ENCODE measurements at regions not wholly inside any gene's neighbourhood (a gene's known extent, or its start where the extent isn't known, plus 50 kb on each side); places are given as distances from the start of the nearest gene placed in this dataset.

- TF ChIP-seq TAF1 (IDR thresholded peaks at IDR 0.05; ENCODE audit: borderline replicate concordance, insufficient read depth, low read length) (no peak), SIN3A (IDR thresholded peaks at IDR 0.05; ENCODE audit: borderline replicate concordance, insufficient read depth, low read length) (no peak), POLR2AphosphoS5 (IDR thresholded peaks at IDR 0.05; ENCODE audit: low read depth, low read length) (no peak), FOXP2 (optimal IDR thresholded peaks at IDR 0.05; ENCODE audit: borderline replicate concordance, extremely low read depth, extremely low read length, insufficient read depth) (no peak)
- TF ChIP-seq, protein P1, sequence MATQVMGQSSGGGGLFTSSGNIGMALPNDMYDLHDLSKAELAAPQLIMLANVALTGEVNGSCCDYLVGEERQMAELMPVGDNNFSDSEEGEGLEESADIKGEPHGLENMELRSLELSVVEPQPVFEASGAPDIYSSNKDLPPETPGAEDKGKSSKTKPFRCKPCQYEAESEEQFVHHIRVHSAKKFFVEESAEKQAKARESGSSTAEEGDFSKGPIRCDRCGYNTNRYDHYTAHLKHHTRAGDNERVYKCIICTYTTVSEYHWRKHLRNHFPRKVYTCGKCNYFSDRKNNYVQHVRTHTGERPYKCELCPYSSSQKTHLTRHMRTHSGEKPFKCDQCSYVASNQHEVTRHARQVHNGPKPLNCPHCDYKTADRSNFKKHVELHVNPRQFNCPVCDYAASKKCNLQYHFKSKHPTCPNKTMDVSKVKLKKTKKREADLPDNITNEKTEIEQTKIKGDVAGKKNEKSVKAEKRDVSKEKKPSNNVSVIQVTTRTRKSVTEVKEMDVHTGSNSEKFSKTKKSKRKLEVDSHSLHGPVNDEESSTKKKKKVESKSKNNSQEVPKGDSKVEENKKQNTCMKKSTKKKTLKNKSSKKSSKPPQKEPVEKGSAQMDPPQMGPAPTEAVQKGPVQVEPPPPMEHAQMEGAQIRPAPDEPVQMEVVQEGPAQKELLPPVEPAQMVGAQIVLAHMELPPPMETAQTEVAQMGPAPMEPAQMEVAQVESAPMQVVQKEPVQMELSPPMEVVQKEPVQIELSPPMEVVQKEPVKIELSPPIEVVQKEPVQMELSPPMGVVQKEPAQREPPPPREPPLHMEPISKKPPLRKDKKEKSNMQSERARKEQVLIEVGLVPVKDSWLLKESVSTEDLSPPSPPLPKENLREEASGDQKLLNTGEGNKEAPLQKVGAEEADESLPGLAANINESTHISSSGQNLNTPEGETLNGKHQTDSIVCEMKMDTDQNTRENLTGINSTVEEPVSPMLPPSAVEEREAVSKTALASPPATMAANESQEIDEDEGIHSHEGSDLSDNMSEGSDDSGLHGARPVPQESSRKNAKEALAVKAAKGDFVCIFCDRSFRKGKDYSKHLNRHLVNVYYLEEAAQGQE (IDR thresholded peaks at IDR 0.05; ENCODE audit: insufficient read depth in 1 of 2, low read depth in 2 of 2, low read length in 2 of 2) = no peak
These were observed 303.5 kb upstream of the NR5A2 start for GRCh38 chr1:199724049-199724448.

DNA sequence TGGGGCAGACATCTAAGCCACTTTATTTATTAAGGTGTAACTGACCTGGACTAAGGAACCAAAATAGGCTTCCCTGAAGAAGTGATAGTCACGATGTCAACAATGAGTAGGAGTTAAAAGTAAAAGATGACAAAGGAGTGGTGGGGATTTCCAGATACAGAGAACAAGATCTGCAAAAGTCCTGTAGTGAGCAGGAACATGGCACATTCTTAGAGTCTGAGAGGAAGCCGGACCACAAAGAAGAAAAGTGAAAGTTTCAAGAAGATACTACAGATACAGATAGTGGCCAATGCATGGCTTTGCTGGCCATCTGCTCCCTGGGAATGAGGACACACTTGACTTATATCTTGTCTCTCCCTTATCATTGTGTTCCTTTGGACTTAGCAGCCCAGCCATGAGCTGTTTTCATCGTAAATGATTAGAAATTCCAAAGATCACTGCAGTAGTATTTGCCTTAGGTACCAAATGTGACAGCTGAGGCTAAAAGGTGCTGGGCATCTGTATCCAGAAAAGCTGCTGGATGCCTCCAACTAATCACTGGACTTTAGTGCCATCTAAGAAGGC lies 302.4 kb upstream of the NR5A2 start:
- TF ChIP-seq, protein P1 (IDR thresholded peaks at IDR 0.05; ENCODE audit: insufficient read depth in 1 of 2, low read depth in 2 of 2, low read length in 2 of 2) = no peak
- TF ChIP-seq SIN3A (IDR thresholded peaks at IDR 0.05; ENCODE audit: borderline replicate concordance, insufficient read depth, low read length) (no peak), FOXP2 (optimal IDR thresholded peaks at IDR 0.05; ENCODE audit: borderline replicate concordance, extremely low read depth, extremely low read length, insufficient read depth) (no peak), POLR2AphosphoS5 (IDR thresholded peaks at IDR 0.05; ENCODE audit: low read depth, low read length) (no peak), TAF1 (IDR thresholded peaks at IDR 0.05; ENCODE audit: borderline replicate concordance, insufficient read depth, low read length) (no peak)

DNA sequence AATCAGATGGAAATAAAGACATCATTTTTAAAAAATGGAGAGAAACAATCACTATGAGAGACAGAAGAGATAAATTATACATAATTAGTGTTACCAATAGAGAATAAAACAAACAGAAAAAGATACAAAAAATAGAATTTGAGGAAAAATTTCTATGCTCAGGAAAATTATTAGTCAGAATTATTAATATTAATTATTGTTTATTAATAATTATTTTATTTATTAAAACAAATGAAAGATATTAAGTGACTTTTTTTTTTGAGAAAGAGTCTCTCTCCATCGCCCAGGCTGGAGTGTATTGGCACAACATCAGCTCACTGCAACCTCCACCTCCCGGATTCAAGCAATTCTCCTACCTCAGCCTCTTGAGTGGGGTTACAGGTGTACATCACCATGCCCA lies 299.8 kb upstream of the NR5A2 start:
- TF ChIP-seq, protein P1 (IDR thresholded peaks at IDR 0.05; ENCODE audit: insufficient read depth in 1 of 2, low read depth in 2 of 2, low read length in 2 of 2) = no peak
- TF ChIP-seq SIN3A (IDR thresholded peaks at IDR 0.05; ENCODE audit: borderline replicate concordance, insufficient read depth, low read length) (no peak), FOXP2 (optimal IDR thresholded peaks at IDR 0.05; ENCODE audit: borderline replicate concordance, extremely low read depth, extremely low read length, insufficient read depth) (no peak), TAF1 (IDR thresholded peaks at IDR 0.05; ENCODE audit: borderline replicate concordance, insufficient read depth, low read length) (no peak), POLR2AphosphoS5 (IDR thresholded peaks at IDR 0.05; ENCODE audit: low read depth, low read length) (no peak)

GRCh38 chr1:199728345-199728744 lies 299.2 kb upstream of the NR5A2 start:
- TF ChIP-seq TAF1 (IDR thresholded peaks at IDR 0.05; ENCODE audit: borderline replicate concordance, insufficient read depth, low read length) = no peak
- no peak for TF ChIP-seq SIN3A (IDR thresholded peaks at IDR 0.05; ENCODE audit: borderline replicate concordance, insufficient read depth, low read length)
- TF ChIP-seq, protein P1 (IDR thresholded peaks at IDR 0.05; ENCODE audit: insufficient read depth in 1 of 2, low read depth in 2 of 2, low read length in 2 of 2) = no peak
- TF ChIP-seq FOXP2 (optimal IDR thresholded peaks at IDR 0.05; ENCODE audit: borderline replicate concordance, extremely low read depth, extremely low read length, insufficient read depth) = no peak
- no peak for TF ChIP-seq POLR2AphosphoS5 (IDR thresholded peaks at IDR 0.05; ENCODE audit: low read depth, low read length)

Data from PFSK-1 (cell line).